GM18858 (cell line): ENCODE measurements at regions not wholly inside any gene's neighbourhood (a gene's known extent, or its start where the extent isn't known, plus 50 kb on each side); places are given as distances from the start of the nearest gene placed in this dataset.
A peak's percentile ranks its signal among the peaks of the same experiment; 100 is the strongest.
"Not testable (repeated sequence)": the region's sequence is repeated elsewhere in the genome, so short reads cannot be mapped to it uniquely, and the experiment has no call there.

Experiments used
- ATAC-seq: cut with Tn5 transposase; IDR thresholded peaks from one replicate; pipeline ENCODE4 v1.9.1; 2021; ENCODE audit not compliant: unreplicated experiment

GRCh38 chr4:170729236-170729635 lies 639.5 kb upstream of the AADAT start:
- no peak for ATAC-seq

- no peak for ATAC-seq
These were observed 634.4 kb upstream of the AADAT start for GRCh38 chr4:170724191-170724590.

- ATAC-seq = no peak
These were observed 633.4 kb upstream of the AADAT start for GRCh38 chr4:170723171-170723570.

GRCh38 chr4:170721812-170722373 lies 632.1 kb upstream of the AADAT start:
- no peak for ATAC-seq

GRCh38 chr4:170716868-170717267 lies 627.1 kb upstream of the AADAT start:
- ATAC-seq = no peak

- no peak for ATAC-seq
These were observed 616.2 kb upstream of the AADAT start for GRCh38 chr4:170705907-170706306.

GRCh38 chr4:170700064-170700463 lies 610.3 kb upstream of the AADAT start:
- no peak for ATAC-seq

- peak; percentile 71 for ATAC-seq
These were observed 608.6 kb upstream of the AADAT start for GRCh38 chr4:170698334-170698733.

GRCh38 chr4:170697845-170698244 lies 608.1 kb upstream of the AADAT start:
- peak; percentile 39 for ATAC-seq

GRCh38 chr4:170697045-170697444 lies 607.3 kb upstream of the AADAT start:
- no peak for ATAC-seq

GRCh38 chr4:170691168-170691567 lies 601.4 kb upstream of the AADAT start:
- no peak for ATAC-seq

- no peak for ATAC-seq
These were observed 598.0 kb upstream of the AADAT start for GRCh38 chr4:170687751-170688150.

GRCh38 chr4:170685701-170686100 lies 595.9 kb upstream of the AADAT start:
- ATAC-seq = not testable (repeated sequence)

GRCh38 chr4:170682558-170683294 lies 593.0 kb upstream of the AADAT start:
- no peak for ATAC-seq

GRCh38 chr4:170682087-170682486 lies 592.3 kb upstream of the AADAT start:
- not testable (repeated sequence) for ATAC-seq

GRCh38 chr4:170675568-170676262 lies 586.0 kb upstream of the AADAT start:
- ATAC-seq = peak; percentile 50

GRCh38 chr4:170674176-170674575 lies 584.4 kb upstream of the AADAT start:
- ATAC-seq = no peak

GRCh38 chr4:170672381-170672965 lies 582.7 kb upstream of the AADAT start:
- ATAC-seq = no peak

GRCh38 chr4:170671171-170671570 lies 581.4 kb upstream of the AADAT start:
- ATAC-seq = peak; percentile 34

- ATAC-seq = no peak
These were observed 578.1 kb upstream of the AADAT start for GRCh38 chr4:170667814-170668213.

- no peak for ATAC-seq
These were observed 577.2 kb upstream of the AADAT start for GRCh38 chr4:170666909-170667308.

GRCh38 chr4:170662250-170662649 lies 572.5 kb upstream of the AADAT start:
- no peak for ATAC-seq
